GM12878 (cell line): ENCODE measurements at regions not wholly inside any gene's neighbourhood (a gene's known extent, or its start where the extent isn't known, plus 50 kb on each side); places are given as distances from the start of the nearest gene placed in this dataset.

Source experiments
- ATAC-seq: fragments of 200-7000 bp; cut with Tn5 transposase; 3 replicates; pipeline ENCODE4 v1.9.1; 2020; ENCODE audit warnings: mild to moderate bottlenecking, moderate library complexity
- BruUV-seq: library from RNA; stranded (reverse); fragments of 400-500 nt; replicated peaks from 2 replicates; lab custom pipeline; 2021; lab: Mats Ljungman, UMichigan
- CTCF ChIA-PET: fragments of 300-600 bp; sonication (Branson Sonifier 250); formaldehyde crosslinking; extraction: SDS; loops from one replicate; lab custom pipeline; 2021; ENCODE audit warnings: inconsistent platforms; lab: Yijun Ruan, JAX
- POLR2A ChIA-PET: fragments of 350-600 bp; formaldehyde crosslinking; extraction: SDS; loops from one replicate; lab custom pipeline; 2021; ENCODE audit warnings: inconsistent platforms; lab: Charles Lee
- RAD21 ChIA-PET: fragments of 300-600 bp; sonication (Branson Sonifier 250); formaldehyde crosslinking; loops from one replicate; lab custom pipeline; 2023; ENCODE audit warnings: antibody characterized with exemption; ENCODE audit not compliant: unreplicated experiment; lab: Charles Lee
- SMC1A ChIA-PET: fragments of 300-600 bp; sonication (Branson Sonifier 250); formaldehyde crosslinking; loops from one replicate; lab custom pipeline; 2023; ENCODE audit not compliant: unreplicated experiment, uncharacterized antibody; lab: Charles Lee
- DNase-seq: peaks from one replicate; pipeline ENCODE4 v3.0.0-alpha.2; 2011; ENCODE audit warnings: low read depth, low spot score
- FAIRE-seq: peaks from 3 replicates; lab custom pipeline; 2011; peaks lifted over from hg19 to GRCh38; lab: Jason Lieb, UNC
- H2AFZ ChIP-seq: 2 replicates; pipeline ENCODE4 v1.6.0; 2011; ENCODE audit warnings: low read depth, low read length, control low read depth; ENCODE audit not compliant: control insufficient read depth
- H3K27ac ChIP-seq: 2 replicates; pipeline ENCODE4 v1.5.1; 2011; ENCODE audit warnings: control low read depth; ENCODE audit not compliant: control insufficient read depth, insufficient read depth
- H3K27me3 ChIP-seq, 2 experiments: replicated peaks in 1 of 2; 2 replicates each; pipeline versions ENCODE4 v1.6.0 to v1.6.1; 2011; ENCODE audit warnings: low read length in 1 of 2; ENCODE audit not compliant: control insufficient read depth in 2 of 2, insufficient read depth in 2 of 2
- H3K36me3 ChIP-seq, 2 experiments: 2 replicates each; pipeline ENCODE4 v1.5.1; 2011; ENCODE audit warnings: low read length in 1 of 2; ENCODE audit not compliant: control insufficient read depth in 2 of 2, insufficient read depth in 2 of 2
- H3K4me1 ChIP-seq: 2 replicates; pipeline ENCODE4 v1.6.1; 2011; ENCODE audit warnings: mild to moderate bottlenecking, low read length, moderate library complexity, mixed read lengths; ENCODE audit not compliant: control insufficient read depth, insufficient read depth
- H3K4me2 ChIP-seq: 2 replicates; pipeline ENCODE4 v1.6.0; 2011; ENCODE audit warnings: control low read depth; ENCODE audit not compliant: control insufficient read depth, insufficient read depth
- H3K4me3 ChIP-seq: fragments of 200-600 bp; sonication (generic); 2 replicates; pipeline ENCODE4 v1.5.1; 2016
- H3K79me2 ChIP-seq: 2 replicates; pipeline ENCODE4 v1.6.0; 2011; ENCODE audit warnings: low read length; ENCODE audit not compliant: control insufficient read depth, insufficient read depth
- H3K9ac ChIP-seq: 2 replicates; pipeline ENCODE4 v1.8.0; 2011; ENCODE audit warnings: low read length, control low read depth, mixed read lengths; ENCODE audit not compliant: control insufficient read depth, insufficient read depth
- H3K9me3 ChIP-seq: replicated peaks from 3 replicates; pipeline ENCODE4 v1.5.1; 2011; ENCODE audit warnings: mild to moderate bottlenecking, low read length; ENCODE audit not compliant: control insufficient read depth, insufficient read depth
- H4K20me1 ChIP-seq: 2 replicates; pipeline ENCODE4 v1.6.0; 2011; ENCODE audit not compliant: control insufficient read depth, insufficient read depth
- FOS ChIP-seq: IDR thresholded peaks from 3 replicates; pipeline ENCODE4 v1.6.1; 2011; ENCODE audit warnings: borderline replicate concordance; ENCODE audit not compliant: insufficient read length; ENCODE audit errors: extremely low read depth
- JUNB ChIP-seq: IDR thresholded peaks from 2 replicates; pipeline ENCODE4 v1.6.1; 2016; ENCODE audit warnings: antibody characterized with exemption, mild to moderate bottlenecking
- MEF2A ChIP-seq: IDR thresholded peaks from 2 replicates; pipeline ENCODE4 v1.6.1; 2011; ENCODE audit warnings: low read depth, mild to moderate bottlenecking, low read length, moderate library complexity; ENCODE audit not compliant: insufficient read depth
- MYB ChIP-seq: fragments of 150-350 bp; IDR thresholded peaks from 2 replicates; pipeline ENCODE4 v1.6.1; 2014; ENCODE audit warnings: mild to moderate bottlenecking, low read depth, low read length, borderline replicate concordance
- NFIC ChIP-seq: IDR thresholded peaks from 2 replicates; pipeline ENCODE4 v1.6.1; 2012; ENCODE audit warnings: low read depth, mild to moderate bottlenecking, inconsistent platforms, low read length, moderate library complexity
- STAT3 ChIP-seq: IDR thresholded peaks from 2 replicates; pipeline ENCODE4 v1.6.1; 2011; ENCODE audit warnings: low read depth, low read length, improper control_type of control experiment
- TBL1XR1 ChIP-seq: IDR thresholded peaks from 2 replicates; pipeline ENCODE4 v1.6.1; 2012; ENCODE audit warnings: low read depth, low read length, improper control_type of control experiment
- WGBS: methylation state at CpG from one replicate; pipeline ENCODE4 v1.1.6; 2016; ENCODE audit warnings: low lambda C conversion rate; ENCODE audit not compliant: insufficient replicate concordance, insufficient coverage; ENCODE audit errors: missing lambda C conversion rate; 5-methylcytosine and 5-hydroxymethylcytosine counted together
- in situ Hi-C: fragments of 300-500 bp; cut with MboI; formaldehyde crosslinking; loops from 9 replicates; pipeline ENCODE4 v1.14.3; 2018; ENCODE audit warnings: mixed read lengths
- intact Hi-C: fragments of 100-400 bp; cut with micrococcal nuclease; formaldehyde crosslinking; loops from one replicate; pipeline ENCODE4 v1.14.2; 2022; ENCODE audit not compliant: unreplicated experiment
- TF ChIP-seq, protein P1 (sequence below): IDR thresholded peaks from 2 replicates; pipeline ENCODE4 v1.6.1; 2012; ENCODE audit warnings: mild to moderate bottlenecking, low read depth, low read length
- TF ChIP-seq, protein P2 (sequence below): fragments of 450-650 bp; IDR thresholded peaks from 2 replicates; pipeline ENCODE4 v1.6.1; 2017; ENCODE audit warnings: low read depth, mild to moderate bottlenecking, moderate library complexity

DNA sequence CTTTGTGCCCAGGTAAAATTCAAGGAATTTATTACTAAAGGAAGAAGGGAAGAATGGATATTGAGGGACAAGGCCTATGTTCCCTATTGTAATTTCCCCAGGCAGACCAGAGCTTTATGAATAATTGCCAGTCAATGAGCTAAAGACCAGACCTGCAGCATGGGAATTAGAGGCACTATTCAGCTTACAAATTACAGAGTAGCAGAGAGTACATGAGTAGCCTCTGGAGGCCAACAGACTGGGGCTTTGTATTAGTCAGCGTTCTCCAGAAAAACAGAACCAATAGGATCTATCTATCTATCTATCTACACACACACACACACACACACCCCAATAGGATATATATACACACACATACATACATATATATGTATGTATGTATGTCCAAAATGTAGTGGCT is 120.0 kb upstream of the RPH3A start:
- 5% methylated on average over 1 of the region's 1 CpG for WGBS
- H3K9ac ChIP-seq = no peak overlapping the region
- TF ChIP-seq, protein P1, sequence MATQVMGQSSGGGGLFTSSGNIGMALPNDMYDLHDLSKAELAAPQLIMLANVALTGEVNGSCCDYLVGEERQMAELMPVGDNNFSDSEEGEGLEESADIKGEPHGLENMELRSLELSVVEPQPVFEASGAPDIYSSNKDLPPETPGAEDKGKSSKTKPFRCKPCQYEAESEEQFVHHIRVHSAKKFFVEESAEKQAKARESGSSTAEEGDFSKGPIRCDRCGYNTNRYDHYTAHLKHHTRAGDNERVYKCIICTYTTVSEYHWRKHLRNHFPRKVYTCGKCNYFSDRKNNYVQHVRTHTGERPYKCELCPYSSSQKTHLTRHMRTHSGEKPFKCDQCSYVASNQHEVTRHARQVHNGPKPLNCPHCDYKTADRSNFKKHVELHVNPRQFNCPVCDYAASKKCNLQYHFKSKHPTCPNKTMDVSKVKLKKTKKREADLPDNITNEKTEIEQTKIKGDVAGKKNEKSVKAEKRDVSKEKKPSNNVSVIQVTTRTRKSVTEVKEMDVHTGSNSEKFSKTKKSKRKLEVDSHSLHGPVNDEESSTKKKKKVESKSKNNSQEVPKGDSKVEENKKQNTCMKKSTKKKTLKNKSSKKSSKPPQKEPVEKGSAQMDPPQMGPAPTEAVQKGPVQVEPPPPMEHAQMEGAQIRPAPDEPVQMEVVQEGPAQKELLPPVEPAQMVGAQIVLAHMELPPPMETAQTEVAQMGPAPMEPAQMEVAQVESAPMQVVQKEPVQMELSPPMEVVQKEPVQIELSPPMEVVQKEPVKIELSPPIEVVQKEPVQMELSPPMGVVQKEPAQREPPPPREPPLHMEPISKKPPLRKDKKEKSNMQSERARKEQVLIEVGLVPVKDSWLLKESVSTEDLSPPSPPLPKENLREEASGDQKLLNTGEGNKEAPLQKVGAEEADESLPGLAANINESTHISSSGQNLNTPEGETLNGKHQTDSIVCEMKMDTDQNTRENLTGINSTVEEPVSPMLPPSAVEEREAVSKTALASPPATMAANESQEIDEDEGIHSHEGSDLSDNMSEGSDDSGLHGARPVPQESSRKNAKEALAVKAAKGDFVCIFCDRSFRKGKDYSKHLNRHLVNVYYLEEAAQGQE = no peak
- no peak for TF ChIP-seq MYB
- no peak for TF ChIP-seq NFIC
- TF ChIP-seq TBL1XR1 = no peak
- no peaks in the 10 kb centered on the region for H3K9me3 ChIP-seq
- in situ Hi-C loops (no loop called here), intact Hi-C loops (no loop called here)
- RAD21 ChIA-PET = no interaction called here
- BruUV-seq = no TSS peak
- H2AFZ ChIP-seq = no peak overlapping the region
- H3K4me3 ChIP-seq = no peak overlapping the region
- peaks cover 2 to 11% of the 10 kb centered on the region in 2 experiments for H3K27me3 ChIP-seq
- no peaks in the 10 kb centered on the region for H3K79me2 ChIP-seq
- no peaks in the 10 kb centered on the region for H4K20me1 ChIP-seq
- H3K4me2 ChIP-seq = no peak overlapping the region
- CTCF ChIA-PET = no interaction called here
- DNase-seq (no peak), FAIRE-seq (no peak), ATAC-seq (no peak)
- no peaks in the 10 kb centered on the region for H3K36me3 ChIP-seq
- SMC1A ChIA-PET = no interaction called here
- POLR2A ChIA-PET = no interaction called here
- H3K4me1 ChIP-seq = no peaks in the 10 kb centered on the region
- H3K27ac ChIP-seq = no peak overlapping the region

DNA sequence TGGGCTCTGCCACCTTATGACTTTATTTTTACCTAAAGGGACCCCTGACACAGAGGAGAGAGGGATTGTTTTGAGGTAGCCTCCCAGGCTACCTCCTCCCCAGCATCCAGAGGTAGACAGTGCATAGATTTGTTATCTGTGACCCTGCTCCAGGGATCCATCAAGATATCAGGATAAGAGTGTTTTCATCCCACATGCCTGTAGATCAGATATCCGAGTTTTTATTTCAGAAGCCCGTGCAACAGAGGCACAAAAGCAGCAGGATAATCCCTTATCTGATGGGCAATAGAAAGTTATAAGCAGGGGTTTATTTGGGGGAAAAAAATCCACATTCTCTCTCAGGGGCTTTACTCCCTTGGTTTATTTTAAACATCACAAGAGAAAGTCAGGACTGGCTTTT is 117.0 kb upstream of the RPH3A start:
- CTCF ChIA-PET = no interaction called here
- FAIRE-seq = no peak
- TF ChIP-seq, protein P2, sequence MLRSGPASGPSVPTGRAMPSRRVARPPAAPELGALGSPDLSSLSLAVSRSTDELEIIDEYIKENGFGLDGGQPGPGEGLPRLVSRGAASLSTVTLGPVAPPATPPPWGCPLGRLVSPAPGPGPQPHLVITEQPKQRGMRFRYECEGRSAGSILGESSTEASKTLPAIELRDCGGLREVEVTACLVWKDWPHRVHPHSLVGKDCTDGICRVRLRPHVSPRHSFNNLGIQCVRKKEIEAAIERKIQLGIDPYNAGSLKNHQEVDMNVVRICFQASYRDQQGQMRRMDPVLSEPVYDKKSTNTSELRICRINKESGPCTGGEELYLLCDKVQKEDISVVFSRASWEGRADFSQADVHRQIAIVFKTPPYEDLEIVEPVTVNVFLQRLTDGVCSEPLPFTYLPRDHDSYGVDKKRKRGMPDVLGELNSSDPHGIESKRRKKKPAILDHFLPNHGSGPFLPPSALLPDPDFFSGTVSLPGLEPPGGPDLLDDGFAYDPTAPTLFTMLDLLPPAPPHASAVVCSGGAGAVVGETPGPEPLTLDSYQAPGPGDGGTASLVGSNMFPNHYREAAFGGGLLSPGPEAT = no peak
- TF ChIP-seq JUNB (no peak), MEF2A (no peak), FOS (no peak), STAT3 (no peak)

More for the DNA sequence above, 117.0 kb upstream of the RPH3A start:
- Histone ChIP-seq H4K20me1 (no peaks in the 10 kb centered on the region), H2AFZ (no peak overlapping the region), H3K4me1 (no peaks in the 10 kb centered on the region), H3K9ac (no peak overlapping the region), H3K27me3 (peaks cover 2 to 12% of the 10 kb centered on the region in 2 experiments), H3K36me3 (no peaks in the 10 kb centered on the region), H3K79me2 (no peaks in the 10 kb centered on the region), H3K9me3 (no peaks in the 10 kb centered on the region), H3K4me2 (no peak overlapping the region), H3K27ac (no peak overlapping the region), H3K4me3 (no peak overlapping the region)
- WGBS = 3% methylated on average over 2 of the region's 2 CpGs
- SMC1A ChIA-PET = no interaction called here
- BruUV-seq = no TSS peak
- POLR2A ChIA-PET = no interaction called here
- no peak for ATAC-seq
- in situ Hi-C loops (no loop called here), intact Hi-C loops (no loop called here)
- no peak for DNase-seq
- RAD21 ChIA-PET = no interaction called here
